ENCODE measurements at regions not wholly inside any gene's neighbourhood (a gene's known extent, or its start where the extent isn't known, plus 50 kb on each side); places are given as distances from the start of the nearest gene placed in this dataset.

DNA sequence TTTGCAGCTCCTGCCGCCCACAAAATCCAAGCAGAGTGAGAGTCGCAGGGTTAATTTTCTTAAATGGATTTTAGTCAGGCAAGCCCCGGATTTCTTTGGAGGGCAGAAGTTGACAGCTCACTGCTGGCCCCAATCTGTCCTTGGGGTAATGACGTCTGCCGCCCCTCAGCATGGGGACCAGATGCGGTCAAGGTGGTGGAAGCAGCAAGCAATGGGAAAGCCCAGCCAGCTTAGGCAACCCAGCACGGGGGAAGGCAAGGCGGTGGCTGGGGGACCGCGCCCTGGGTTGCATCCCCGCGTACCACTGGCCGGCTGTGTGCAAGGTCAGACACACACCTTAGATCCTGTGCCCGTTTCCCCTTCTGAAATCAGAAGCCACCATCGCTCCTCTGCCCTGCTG lies 321.7 kb downstream of the C16orf95 start:
- TF ChIP-seq GABPA (IDR thresholded peaks at IDR 0.05 in 1 of 2, conservative IDR thresholded peaks at IDR 0.05 in 1 of 2) (no peak), RAD21 (IDR thresholded peaks at IDR 0.05) (no peak), FOXA1 (IDR thresholded peaks at IDR 0.05) (no peak)
- TF ChIP-seq, protein P1, sequence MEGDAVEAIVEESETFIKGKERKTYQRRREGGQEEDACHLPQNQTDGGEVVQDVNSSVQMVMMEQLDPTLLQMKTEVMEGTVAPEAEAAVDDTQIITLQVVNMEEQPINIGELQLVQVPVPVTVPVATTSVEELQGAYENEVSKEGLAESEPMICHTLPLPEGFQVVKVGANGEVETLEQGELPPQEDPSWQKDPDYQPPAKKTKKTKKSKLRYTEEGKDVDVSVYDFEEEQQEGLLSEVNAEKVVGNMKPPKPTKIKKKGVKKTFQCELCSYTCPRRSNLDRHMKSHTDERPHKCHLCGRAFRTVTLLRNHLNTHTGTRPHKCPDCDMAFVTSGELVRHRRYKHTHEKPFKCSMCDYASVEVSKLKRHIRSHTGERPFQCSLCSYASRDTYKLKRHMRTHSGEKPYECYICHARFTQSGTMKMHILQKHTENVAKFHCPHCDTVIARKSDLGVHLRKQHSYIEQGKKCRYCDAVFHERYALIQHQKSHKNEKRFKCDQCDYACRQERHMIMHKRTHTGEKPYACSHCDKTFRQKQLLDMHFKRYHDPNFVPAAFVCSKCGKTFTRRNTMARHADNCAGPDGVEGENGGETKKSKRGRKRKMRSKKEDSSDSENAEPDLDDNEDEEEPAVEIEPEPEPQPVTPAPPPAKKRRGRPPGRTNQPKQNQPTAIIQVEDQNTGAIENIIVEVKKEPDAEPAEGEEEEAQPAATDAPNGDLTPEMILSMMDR (IDR thresholded peaks at IDR 0.05; ENCODE audit: low read depth, low read length, missing input control): no peak
- TF ChIP-seq, protein P2, sequence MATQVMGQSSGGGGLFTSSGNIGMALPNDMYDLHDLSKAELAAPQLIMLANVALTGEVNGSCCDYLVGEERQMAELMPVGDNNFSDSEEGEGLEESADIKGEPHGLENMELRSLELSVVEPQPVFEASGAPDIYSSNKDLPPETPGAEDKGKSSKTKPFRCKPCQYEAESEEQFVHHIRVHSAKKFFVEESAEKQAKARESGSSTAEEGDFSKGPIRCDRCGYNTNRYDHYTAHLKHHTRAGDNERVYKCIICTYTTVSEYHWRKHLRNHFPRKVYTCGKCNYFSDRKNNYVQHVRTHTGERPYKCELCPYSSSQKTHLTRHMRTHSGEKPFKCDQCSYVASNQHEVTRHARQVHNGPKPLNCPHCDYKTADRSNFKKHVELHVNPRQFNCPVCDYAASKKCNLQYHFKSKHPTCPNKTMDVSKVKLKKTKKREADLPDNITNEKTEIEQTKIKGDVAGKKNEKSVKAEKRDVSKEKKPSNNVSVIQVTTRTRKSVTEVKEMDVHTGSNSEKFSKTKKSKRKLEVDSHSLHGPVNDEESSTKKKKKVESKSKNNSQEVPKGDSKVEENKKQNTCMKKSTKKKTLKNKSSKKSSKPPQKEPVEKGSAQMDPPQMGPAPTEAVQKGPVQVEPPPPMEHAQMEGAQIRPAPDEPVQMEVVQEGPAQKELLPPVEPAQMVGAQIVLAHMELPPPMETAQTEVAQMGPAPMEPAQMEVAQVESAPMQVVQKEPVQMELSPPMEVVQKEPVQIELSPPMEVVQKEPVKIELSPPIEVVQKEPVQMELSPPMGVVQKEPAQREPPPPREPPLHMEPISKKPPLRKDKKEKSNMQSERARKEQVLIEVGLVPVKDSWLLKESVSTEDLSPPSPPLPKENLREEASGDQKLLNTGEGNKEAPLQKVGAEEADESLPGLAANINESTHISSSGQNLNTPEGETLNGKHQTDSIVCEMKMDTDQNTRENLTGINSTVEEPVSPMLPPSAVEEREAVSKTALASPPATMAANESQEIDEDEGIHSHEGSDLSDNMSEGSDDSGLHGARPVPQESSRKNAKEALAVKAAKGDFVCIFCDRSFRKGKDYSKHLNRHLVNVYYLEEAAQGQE (IDR thresholded peaks at IDR 0.05): no peak

All from liver (tissue), 3 donors.